Endothelial cell of umbilical vein (primary cell): ENCODE measurements at regions not wholly inside any gene's neighbourhood (a gene's known extent, or its start where the extent isn't known, plus 50 kb on each side); places are given as distances from the start of the nearest gene placed in this dataset.

Experiments
- BruUV-seq: library from RNA; stranded (reverse); fragments of 400-500 nt; replicated peaks from 2 replicates; lab custom pipeline; 2021; lab: Mats Ljungman, UMichigan
- CTCF ChIA-PET: fragments of 300-600, 350-600 bp; sonication (Branson Sonifier 250); formaldehyde crosslinking; loops from one replicate; lab custom pipeline; 2021; ENCODE audit warnings: antibody characterized with exemption, inconsistent platforms; lab: Charles Lee
- POLR2A ChIA-PET: fragments of 300-600, 350-600 bp; sonication (Branson Sonifier 250); formaldehyde crosslinking; loops from one replicate; lab custom pipeline; 2021; ENCODE audit warnings: antibody characterized with exemption, inconsistent platforms; lab: Charles Lee
- DNase-seq: peaks from one replicate; pipeline ENCODE4 v3.0.0-alpha.2; 2011; ENCODE audit warnings: low read depth, low spot score
- FAIRE-seq: peaks from 2 replicates; lab custom pipeline; 2011; peaks lifted over from hg19 to GRCh38; lab: Jason Lieb, UNC
- H2AFZ ChIP-seq: 2 replicates; pipeline ENCODE4 v1.6.0; 2012; ENCODE audit warnings: low read depth, low read length, control low read depth, inconsistent platforms
- H3K27ac ChIP-seq: 2 replicates; pipeline ENCODE4 v1.5.1; 2011; ENCODE audit warnings: low read depth, mild to moderate bottlenecking, control low read depth, low read length, moderate library complexity; ENCODE audit not compliant: insufficient read depth
- H3K27me3 ChIP-seq, 2 experiments: 2 replicates each; pipeline versions ENCODE4 v1.6.0 to v1.6.1; 2011; ENCODE audit warnings: low read length in 2 of 2, mixed read lengths in 1 of 2; ENCODE audit not compliant: control insufficient read depth in 2 of 2, insufficient read depth in 2 of 2
- H3K36me3 ChIP-seq, 2 experiments: 2 replicates in 1 of 2; 3 replicates in 1 of 2; pipeline ENCODE4 v1.5.1; 2011; ENCODE audit warnings: low read length in 2 of 2, mild to moderate bottlenecking in 1 of 2, moderate library complexity in 1 of 2; ENCODE audit not compliant: control insufficient read depth in 2 of 2, insufficient read depth in 2 of 2; ENCODE audit errors: extremely low read depth in 1 of 2
- H3K4me1 ChIP-seq: 3 replicates; pipeline ENCODE4 v1.5.1; 2011; ENCODE audit warnings: mild to moderate bottlenecking, low read length; ENCODE audit not compliant: control insufficient read depth, insufficient read depth; ENCODE audit errors: extremely low read depth
- H3K4me2 ChIP-seq: 2 replicates; pipeline ENCODE4 v1.6.1; 2011; ENCODE audit warnings: low read length, control low read depth, mixed read lengths; ENCODE audit not compliant: insufficient read depth
- H3K4me3 ChIP-seq, 3 experiments: fragments of 200-600 bp in 1 of 3; sonication (generic), shearing (Covaris generic) in 1 of 3; replicated peaks in 1 of 3; 2 replicates each; pipeline ENCODE4 v1.5.1; 2011 to 2016; ENCODE audit warnings: control low read depth in 3 of 3, low read length in 3 of 3, mild to moderate bottlenecking in 2 of 3, inconsistent platforms in 1 of 3, low read depth in 1 of 3, moderate library complexity in 1 of 3; ENCODE audit not compliant: insufficient read depth in 1 of 3
- H3K79me2 ChIP-seq: 2 replicates; pipeline ENCODE4 v1.6.0; 2012; ENCODE audit warnings: low read length, inconsistent platforms; ENCODE audit not compliant: control insufficient read depth, insufficient read depth
- H3K9ac ChIP-seq: replicated peaks from 2 replicates; pipeline ENCODE3; 2011; ENCODE audit warnings: low read length, control low read depth; ENCODE audit not compliant: insufficient read depth; ENCODE audit errors: extremely low read depth
- H3K9me1 ChIP-seq: replicated peaks from 3 replicates; pipeline ENCODE4 v1.6.0; 2011; ENCODE audit warnings: mild to moderate bottlenecking, low read length; ENCODE audit not compliant: control insufficient read depth, insufficient read depth; ENCODE audit errors: extremely low read depth
- H3K9me3 ChIP-seq: replicated peaks from 2 replicates; pipeline ENCODE4 v1.5.1; 2012; ENCODE audit warnings: low read length, inconsistent platforms; ENCODE audit not compliant: control insufficient read depth, insufficient read depth
- H4K20me1 ChIP-seq: replicated peaks from 2 replicates; pipeline ENCODE3; 2011; ENCODE audit warnings: mild to moderate bottlenecking, low read length; ENCODE audit not compliant: control insufficient read depth, insufficient read depth; ENCODE audit errors: extremely low read depth
- CTCF ChIP-seq, 2 donors: IDR thresholded peaks; 1 replicate in 1 of 2; 2 replicates in 1 of 2; pipeline ENCODE4 v1.5.1; 2011; ENCODE audit warnings: low read length in 2 of 2, mild to moderate bottlenecking in 2 of 2, moderate library complexity in 2 of 2, control low read depth in 1 of 2, inconsistent platforms in 1 of 2, low read depth in 1 of 2; ENCODE audit not compliant: insufficient read depth in 1 of 2; ENCODE audit errors: extremely low read depth in 1 of 2
- EZH2 ChIP-seq: IDR thresholded peaks from 2 replicates; pipeline ENCODE4 v1.6.1; 2012; ENCODE audit warnings: borderline replicate concordance, low read depth, mild to moderate bottlenecking, moderate library complexity, low read length, inconsistent platforms; ENCODE audit not compliant: severe bottlenecking
- FOS ChIP-seq: IDR thresholded peaks from 2 replicates; pipeline ENCODE4 v1.6.1; 2011; ENCODE audit warnings: mild to moderate bottlenecking, low read length, moderate library complexity, borderline replicate concordance; ENCODE audit not compliant: insufficient read depth
- GATA2 ChIP-seq: IDR thresholded peaks from 2 replicates; pipeline ENCODE4 v1.7.0; 2011; ENCODE audit warnings: low read depth, mild to moderate bottlenecking, moderate library complexity, mixed read lengths, low read length; ENCODE audit not compliant: insufficient read length, insufficient read depth
- JUN ChIP-seq: IDR thresholded peaks from 2 replicates; pipeline ENCODE4 v1.6.1; 2011; ENCODE audit warnings: borderline replicate concordance, low read depth; ENCODE audit not compliant: insufficient read length, insufficient read depth
- MAX ChIP-seq: IDR thresholded peaks from 2 replicates; pipeline ENCODE4 v1.6.1; 2011; ENCODE audit not compliant: insufficient read depth, insufficient read length
- MYC ChIP-seq: IDR thresholded peaks from one replicate; pipeline ENCODE4 v1.6.1; 2011; ENCODE audit warnings: mild to moderate bottlenecking, low read depth, low read length
- POLR2A ChIP-seq: IDR thresholded peaks from 2 replicates; pipeline ENCODE4 v1.6.1; 2012; ENCODE audit warnings: low read depth, mild to moderate bottlenecking, control low read depth, low read length
- POLR2AphosphoS5 ChIP-seq: IDR thresholded peaks from 2 replicates; pipeline ENCODE4 v1.6.1; 2012; ENCODE audit warnings: low read depth, mild to moderate bottlenecking, control low read depth, low read length, moderate library complexity; ENCODE audit not compliant: insufficient read depth
- dilution Hi-C: fragments of 300-500 bp; cut with MboI; formaldehyde crosslinking; loops from one replicate; pipeline ENCODE4 v1.15.0; 2019; ENCODE audit warnings: low sequenced_read_pairs; ENCODE audit not compliant: extremely low pct_ligation_motif_present
- intact Hi-C: fragments of 100-400 bp; cut with micrococcal nuclease; formaldehyde crosslinking; loops from one replicate; pipeline ENCODE4 v1.10.0; 2022

- CTCF ChIA-PET = no interaction called here
- Histone ChIP-seq H3K9ac (no peak overlapping the region), H3K4me1 (no peaks in the 10 kb centered on the region), H3K4me3 (no peak overlapping the region), H3K4me2 (no peak overlapping the region), H4K20me1 (no peaks in the 10 kb centered on the region), H2AFZ (no peak overlapping the region), H3K27ac (no peak overlapping the region), H3K9me3 (no peaks in the 10 kb centered on the region), H3K9me1 (peaks cover 2% of the 10 kb centered on the region), H3K79me2 (no peaks in the 10 kb centered on the region), H3K27me3 (no peaks in the 10 kb centered on the region), H3K36me3 (no peaks in the 10 kb centered on the region)
- no TSS peak for BruUV-seq
- FAIRE-seq = no peak
- TF ChIP-seq POLR2AphosphoS5 (no peak), EZH2 (no peak)
- intact Hi-C loops = no loop called here
- dilution Hi-C loops = no loop called here
- no peak for DNase-seq
- POLR2A ChIA-PET = no interaction called here
These were observed 151.7 kb upstream of the RASGEF1B start for GRCh38 chr4:81623434-81623833.

DNA sequence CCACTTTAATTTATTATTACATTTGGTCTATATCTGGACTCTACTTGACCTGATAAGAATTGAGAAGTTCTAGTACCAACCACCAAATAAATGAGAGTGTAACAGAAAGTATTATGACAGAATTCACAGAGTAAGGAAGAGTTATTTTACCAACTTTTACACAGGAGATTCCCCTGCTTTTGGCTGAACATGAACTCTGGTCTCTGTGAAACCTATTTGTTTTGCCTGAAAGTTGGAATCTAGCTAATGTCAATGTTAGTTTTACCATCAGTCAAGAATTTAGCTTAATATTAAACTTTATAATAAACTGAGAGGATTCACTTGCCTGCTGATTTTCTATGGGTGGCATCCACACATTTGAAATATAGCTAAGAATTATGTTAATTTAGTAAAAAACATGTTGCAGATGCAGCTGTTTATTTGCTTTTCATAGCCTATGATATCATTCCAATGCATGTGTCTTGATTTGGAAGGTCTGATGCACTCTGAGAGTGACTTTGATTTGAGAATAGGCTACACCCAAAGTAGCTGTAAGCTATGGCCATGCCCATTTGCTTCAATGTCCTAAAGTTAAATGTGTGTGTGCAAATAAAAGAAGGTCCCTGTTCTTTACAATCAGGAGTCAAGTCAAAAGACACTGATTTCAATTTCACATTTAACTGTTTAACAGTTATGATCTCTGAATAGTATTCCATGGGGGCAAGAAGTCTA, 150.9 kb upstream of the RASGEF1B start:
- H3K27ac ChIP-seq = no peak overlapping the region
- BruUV-seq = no TSS peak
- CTCF ChIA-PET = no interaction called here
- no peak for TF ChIP-seq CTCF (IDR thresholded peaks at IDR 0.05; ENCODE audit: extremely low read depth in 1 of 2, insufficient read depth in 1 of 2, low read depth in 1 of 2, low read length in 2 of 2)
- no peak for TF ChIP-seq JUN
- no peak for TF ChIP-seq GATA2
- TF ChIP-seq MYC = no peak
- no peak for TF ChIP-seq MAX
- TF ChIP-seq EZH2 = no peak
- no peak for TF ChIP-seq POLR2AphosphoS5
- no peak for TF ChIP-seq POLR2A
- no peak for TF ChIP-seq FOS
- FAIRE-seq (no peak), DNase-seq (no peak)
- no peaks in the 10 kb centered on the region for H3K27me3 ChIP-seq
- no peak overlapping the region for H3K4me3 ChIP-seq
- no peaks in the 10 kb centered on the region for H3K36me3 ChIP-seq
- H3K79me2 ChIP-seq = no peaks in the 10 kb centered on the region
- H3K4me1 ChIP-seq = no peaks in the 10 kb centered on the region
- H2AFZ ChIP-seq = no peak overlapping the region
- dilution Hi-C loops = no loop called here
- H3K9me3 ChIP-seq = no peaks in the 10 kb centered on the region
- POLR2A ChIA-PET = no interaction called here
- H3K4me2 ChIP-seq = no peak overlapping the region
- H3K9ac ChIP-seq = no peak overlapping the region
- H3K9me1 ChIP-seq = peaks cover 2% of the 10 kb centered on the region
- no peaks in the 10 kb centered on the region for H4K20me1 ChIP-seq
- intact Hi-C loops = no loop called here
